Stimulated activated naive CD8-positive, alpha-beta T cell treated with anti-CD3 and anti-CD28 coated beads, Interleukin-15, Interleukin-2, amounts not matched to agents 100 ng/mL and 50 ng/mL, for 24 hours (primary cell): ENCODE measurements at regions not wholly inside any gene's neighbourhood (a gene's known extent, or its start where the extent isn't known, plus 50 kb on each side); places are given as distances from the start of the nearest gene placed in this dataset.
"Not testable (repeated sequence)": the region's sequence is repeated elsewhere in the genome, so short reads cannot be mapped to it uniquely, and the experiment has no call there.

Experiments
- H3K27ac Mint-ChIP-seq: one replicate; pipeline ENCODE4 v1.8.0; 2021; ENCODE audit warnings: mild to moderate bottlenecking, mixed read lengths
- H3K27me3 Mint-ChIP-seq: one replicate; pipeline ENCODE4 v1.8.0; 2021; ENCODE audit warnings: mixed read lengths
- H3K36me3 Mint-ChIP-seq: one replicate; pipeline ENCODE4 v1.8.0; 2021; ENCODE audit warnings: low read depth, mixed read lengths
- H3K4me1 Mint-ChIP-seq: one replicate; pipeline ENCODE4 v1.8.0; 2021; ENCODE audit warnings: low read depth, mixed read lengths
- H3K4me3 Mint-ChIP-seq: one replicate; pipeline ENCODE4 v1.8.0; 2021; ENCODE audit warnings: mild to moderate bottlenecking, mixed read lengths
- H3K9me3 Mint-ChIP-seq: one replicate; pipeline ENCODE4 v1.8.0; 2021; ENCODE audit warnings: mixed read lengths

GRCh38 chr15:39025881-39026280, 461.3 kb upstream of the RASGRP1 start:
- Mint-ChIP-seq H3K36me3 (no peaks in the 10 kb centered on the region), H3K27me3 (peaks cover 4% of the 10 kb centered on the region), H3K4me3 (no peak overlapping the region), H3K27ac (no peak overlapping the region), H3K9me3 (no peaks in the 10 kb centered on the region), H3K4me1 (no peaks in the 10 kb centered on the region)

DNA sequence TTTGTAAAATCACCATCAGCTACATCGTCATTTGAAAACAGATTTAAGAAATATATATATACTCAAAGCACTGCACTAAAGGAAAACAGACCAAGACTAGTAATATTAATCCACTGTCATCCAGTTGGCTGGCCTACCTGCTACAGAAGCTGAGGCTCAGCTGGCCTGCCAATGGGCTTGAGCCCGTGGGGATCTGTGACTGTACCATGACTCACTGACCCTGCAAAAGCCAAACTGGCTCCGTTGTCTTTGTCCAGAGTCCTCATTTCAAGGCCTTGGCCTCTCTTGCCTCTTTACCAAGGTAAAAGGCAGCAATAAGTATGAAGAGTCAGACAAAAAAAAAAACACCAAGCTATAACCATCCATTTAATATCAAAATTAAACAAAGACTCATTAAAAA, 463.5 kb upstream of the RASGRP1 start:
- no peaks in the 10 kb centered on the region for H3K4me1 Mint-ChIP-seq
- H3K27me3 Mint-ChIP-seq: no peaks in the 10 kb centered on the region
- no peak overlapping the region for H3K4me3 Mint-ChIP-seq
- no peak overlapping the region for H3K27ac Mint-ChIP-seq
- no peaks in the 10 kb centered on the region for H3K9me3 Mint-ChIP-seq
- H3K36me3 Mint-ChIP-seq: no peaks in the 10 kb centered on the region

DNA sequence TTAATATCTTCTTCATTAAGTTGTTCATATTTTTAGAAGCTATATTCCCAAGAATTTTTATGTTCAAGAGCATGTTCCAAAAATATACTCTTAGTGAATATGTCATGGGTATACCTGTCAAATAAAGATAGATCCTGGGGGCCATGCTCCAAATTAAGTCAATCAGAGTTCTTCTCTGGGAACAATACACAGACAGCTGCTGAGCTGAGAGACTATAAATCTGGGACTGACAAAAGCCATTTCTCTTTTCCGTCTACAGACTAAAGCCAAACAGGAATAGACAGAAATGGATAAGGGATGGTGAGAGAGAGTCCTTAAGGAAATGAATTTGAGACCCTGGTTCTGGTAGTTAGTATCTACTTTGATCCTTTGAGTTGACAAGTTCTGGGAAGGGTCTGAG, 465.1 kb upstream of the RASGRP1 start:
- Mint-ChIP-seq H3K27ac (no peak overlapping the region), H3K27me3 (no peaks in the 10 kb centered on the region), H3K9me3 (no peaks in the 10 kb centered on the region), H3K4me3 (no peak overlapping the region), H3K4me1 (no peaks in the 10 kb centered on the region), H3K36me3 (no peaks in the 10 kb centered on the region)

DNA sequence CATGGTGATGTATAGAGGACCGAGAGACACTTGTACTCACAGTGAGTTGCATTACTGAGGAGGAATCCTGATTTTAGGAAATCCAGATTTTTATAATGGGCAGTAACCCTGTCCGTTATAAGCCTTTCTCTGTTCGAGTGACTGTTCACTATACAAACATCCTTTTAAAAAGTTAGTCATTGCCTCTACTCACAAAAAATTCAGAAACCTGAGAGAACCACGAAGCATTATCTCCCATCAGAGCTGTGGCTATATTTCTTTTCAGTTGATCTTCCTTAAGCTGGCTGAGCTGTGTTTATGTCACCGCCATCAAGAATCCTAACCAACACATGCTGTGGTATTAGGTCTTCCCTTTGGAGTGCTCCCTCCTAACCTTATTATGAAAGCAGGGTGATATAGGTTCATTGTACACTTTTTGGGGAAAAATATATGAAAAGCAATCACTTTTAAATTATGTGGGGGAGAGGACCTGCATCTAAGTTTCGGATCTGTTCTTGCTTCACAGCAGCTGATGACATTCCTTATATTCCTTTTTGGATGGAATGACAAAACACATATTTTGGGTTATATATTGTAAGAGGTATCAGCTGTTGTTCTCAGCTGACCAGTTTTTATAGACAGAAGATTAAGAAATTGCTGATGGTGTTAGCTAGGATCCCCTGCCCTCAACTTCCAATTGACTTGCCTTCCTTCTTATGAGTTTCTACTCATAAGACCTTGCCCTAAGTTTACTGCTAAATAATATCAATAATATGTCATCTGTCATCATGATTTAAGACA, 465.9 kb upstream of the RASGRP1 start:
- Mint-ChIP-seq H3K9me3 (no peaks in the 10 kb centered on the region), H3K27me3 (no peaks in the 10 kb centered on the region), H3K27ac (no peak overlapping the region), H3K4me1 (no peaks in the 10 kb centered on the region), H3K4me3 (no peak overlapping the region), H3K36me3 (no peaks in the 10 kb centered on the region)

- Mint-ChIP-seq H3K36me3 (no peaks in the 10 kb centered on the region), H3K9me3 (no peaks in the 10 kb centered on the region), H3K27ac (no peak overlapping the region), H3K4me1 (no peaks in the 10 kb centered on the region), H3K27me3 (no peaks in the 10 kb centered on the region), H3K4me3 (no peak overlapping the region)
Observed at GRCh38 chr15:39031596-39031995, 467.0 kb upstream of the RASGRP1 start.

DNA sequence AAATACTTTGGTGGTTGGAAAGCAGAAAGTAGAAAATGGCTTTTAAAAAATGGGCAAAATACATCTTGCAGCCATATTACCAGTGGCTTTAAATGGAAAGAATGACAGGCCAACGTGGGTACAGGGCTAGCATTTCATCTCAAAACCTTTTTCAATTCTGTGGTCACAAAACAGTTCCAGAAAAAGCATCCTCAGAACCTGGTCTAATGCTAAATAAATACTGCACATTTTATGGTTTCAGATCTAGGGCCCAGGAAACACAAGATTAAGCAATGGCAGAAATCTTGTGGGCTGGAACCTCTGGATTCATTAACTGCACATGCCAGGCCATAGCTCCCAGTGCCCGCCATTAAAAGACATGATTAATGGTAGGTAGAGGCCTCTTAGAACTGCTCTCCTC, 470.2 kb upstream of the RASGRP1 start:
- Mint-ChIP-seq H3K27ac (no peak overlapping the region), H3K9me3 (no peaks in the 10 kb centered on the region), H3K4me3 (no peak overlapping the region), H3K36me3 (no peaks in the 10 kb centered on the region), H3K27me3 (no peaks in the 10 kb centered on the region), H3K4me1 (no peaks in the 10 kb centered on the region)

DNA sequence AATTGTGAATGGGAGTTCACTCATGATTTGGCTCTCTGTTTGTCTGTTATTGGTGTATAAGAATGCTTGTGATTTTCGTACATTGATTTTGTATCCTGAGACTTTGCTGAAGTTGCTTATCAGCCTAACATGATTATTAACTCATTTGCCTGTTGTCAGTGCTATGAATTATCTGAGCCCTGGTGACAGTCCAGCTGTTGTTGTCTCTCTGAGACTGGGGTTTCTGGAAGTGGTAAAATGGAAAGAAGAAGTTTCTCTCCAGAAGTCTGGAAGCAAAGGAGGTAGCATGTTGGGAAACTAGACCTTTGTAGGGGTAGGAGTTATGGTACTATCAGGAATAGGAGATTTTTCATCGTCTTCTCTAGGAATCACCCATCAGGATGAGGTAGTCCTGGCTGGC, 473.0 kb upstream of the RASGRP1 start:
- not testable (repeated sequence) for H3K4me1 Mint-ChIP-seq, H3K27me3 Mint-ChIP-seq, H3K36me3 Mint-ChIP-seq, H3K9me3 Mint-ChIP-seq, H3K27ac Mint-ChIP-seq, H3K4me3 Mint-ChIP-seq

- no peak overlapping the region for H3K27ac Mint-ChIP-seq
- H3K4me1 Mint-ChIP-seq: no peaks in the 10 kb centered on the region
- no peak overlapping the region for H3K4me3 Mint-ChIP-seq
- H3K27me3 Mint-ChIP-seq: peaks cover 26% of the 10 kb centered on the region
- H3K9me3 Mint-ChIP-seq: no peaks in the 10 kb centered on the region
- H3K36me3 Mint-ChIP-seq: no peaks in the 10 kb centered on the region
Observed at GRCh38 chr15:39040861-39041260, 476.2 kb upstream of the RASGRP1 start.

DNA sequence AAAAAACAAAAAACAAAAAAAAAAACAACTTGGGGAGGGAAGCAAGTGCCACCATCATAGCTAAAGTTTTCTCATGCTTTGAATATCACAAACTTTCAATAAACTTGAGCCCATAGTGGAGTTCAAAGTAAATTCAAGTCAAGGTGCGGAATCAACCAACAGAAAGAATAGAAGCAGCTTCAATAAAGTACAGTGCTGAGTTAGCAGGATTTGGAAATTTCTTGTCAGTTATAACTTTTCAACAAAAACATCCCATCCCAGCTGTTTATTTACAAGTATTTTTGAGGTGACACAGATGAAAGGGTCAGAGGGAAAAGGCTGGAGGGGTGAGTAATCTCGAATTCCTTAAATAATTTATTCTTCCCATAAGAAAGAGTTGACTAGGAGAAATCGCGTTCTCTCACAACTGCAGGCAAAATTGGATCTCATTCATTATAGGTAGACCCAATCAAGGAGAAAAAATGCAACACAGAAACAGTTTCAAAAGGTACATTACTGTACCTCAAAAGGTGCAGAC, 477.4 kb upstream of the RASGRP1 start:
- Mint-ChIP-seq H3K9me3 (no peaks in the 10 kb centered on the region), H3K4me1 (no peaks in the 10 kb centered on the region), H3K27me3 (peaks cover 26% of the 10 kb centered on the region), H3K4me3 (no peak overlapping the region), H3K36me3 (no peaks in the 10 kb centered on the region), H3K27ac (no peak overlapping the region)

DNA sequence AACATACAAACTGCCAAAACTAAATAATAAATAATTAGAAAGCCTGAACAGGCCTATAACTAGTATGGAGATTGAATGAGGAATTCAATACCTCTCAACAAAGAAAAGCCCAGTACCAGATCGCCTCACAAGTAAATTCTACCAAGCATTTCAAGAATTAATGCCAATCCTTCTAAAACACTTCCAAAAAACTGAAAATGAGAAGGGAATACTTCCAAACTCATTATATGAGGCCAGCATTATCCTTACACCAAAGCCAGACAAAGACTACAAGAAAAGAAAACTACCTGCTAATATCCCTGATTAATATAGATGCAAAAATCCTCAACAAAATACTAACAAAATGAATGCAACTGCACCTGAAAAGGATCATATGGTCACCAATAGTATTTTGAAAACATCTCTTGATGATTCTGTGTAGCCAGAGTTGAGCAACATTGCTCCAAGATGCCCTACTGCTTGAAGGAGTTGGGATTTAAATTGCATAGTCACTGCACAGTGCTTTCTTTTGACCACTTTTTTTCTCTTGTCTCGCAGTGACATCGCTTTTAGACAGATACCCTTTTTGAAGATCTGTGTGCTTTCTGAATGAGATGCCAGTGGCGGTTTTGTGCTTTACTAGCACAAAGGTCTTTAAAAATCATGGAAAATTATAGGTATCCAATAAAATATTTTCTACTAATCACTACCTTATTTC, 487.2 kb upstream of the RASGRP1 start:
- no peak overlapping the region for H3K27ac Mint-ChIP-seq
- no peaks in the 10 kb centered on the region for H3K4me1 Mint-ChIP-seq
- H3K4me3 Mint-ChIP-seq: no peak overlapping the region
- H3K27me3 Mint-ChIP-seq: peaks cover 4% of the 10 kb centered on the region
- H3K9me3 Mint-ChIP-seq: peaks cover 15% of the 10 kb centered on the region
- no peaks in the 10 kb centered on the region for H3K36me3 Mint-ChIP-seq

GRCh38 chr15:39052323-39052705, 487.7 kb upstream of the RASGRP1 start:
- Mint-ChIP-seq H3K36me3 (no peaks in the 10 kb centered on the region), H3K9me3 (peaks cover 15% of the 10 kb centered on the region), H3K4me3 (no peak overlapping the region), H3K27me3 (peaks cover 4% of the 10 kb centered on the region), H3K27ac (no peak overlapping the region), H3K4me1 (no peaks in the 10 kb centered on the region)

- no peaks in the 10 kb centered on the region for H3K4me1 Mint-ChIP-seq
- peaks cover 4% of the 10 kb centered on the region for H3K27me3 Mint-ChIP-seq
- H3K27ac Mint-ChIP-seq: no peak overlapping the region
- peaks cover 15% of the 10 kb centered on the region for H3K9me3 Mint-ChIP-seq
- H3K4me3 Mint-ChIP-seq: no peak overlapping the region
- no peaks in the 10 kb centered on the region for H3K36me3 Mint-ChIP-seq
Observed at GRCh38 chr15:39053480-39053879, 488.9 kb upstream of the RASGRP1 start.

DNA sequence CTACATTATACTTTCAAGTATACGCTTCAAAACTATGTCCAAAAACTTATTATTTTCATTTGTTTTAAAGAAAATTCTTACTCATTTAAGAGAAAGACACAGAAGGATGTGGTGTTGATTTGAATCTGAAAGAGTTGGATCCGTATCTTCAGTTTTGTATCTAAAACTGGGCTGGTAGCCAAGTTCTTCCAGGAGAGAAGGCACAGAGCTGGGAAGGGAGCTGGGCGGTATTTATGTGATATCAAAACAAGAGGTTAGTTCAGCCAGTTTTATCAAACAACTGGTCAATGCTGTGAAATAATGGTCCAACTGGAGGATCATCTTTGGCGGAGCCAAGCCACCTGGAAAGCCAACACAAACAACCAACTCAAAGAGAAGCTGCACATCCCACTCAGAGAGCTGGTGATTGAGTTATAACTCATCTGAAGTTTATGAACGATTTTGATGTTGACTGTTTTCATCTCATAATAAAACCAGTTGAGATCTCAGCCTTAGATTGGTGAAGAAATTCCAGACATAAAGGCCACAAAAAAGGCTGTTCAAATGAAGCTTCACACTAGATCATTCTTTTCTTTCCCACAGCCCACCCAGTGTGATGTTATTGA, 489.6 kb upstream of the RASGRP1 start:
- Mint-ChIP-seq H3K27me3 (peaks cover 4% of the 10 kb centered on the region), H3K27ac (no peak overlapping the region), H3K36me3 (no peaks in the 10 kb centered on the region), H3K4me3 (no peak overlapping the region), H3K4me1 (no peaks in the 10 kb centered on the region), H3K9me3 (peaks cover 11% of the 10 kb centered on the region)

DNA sequence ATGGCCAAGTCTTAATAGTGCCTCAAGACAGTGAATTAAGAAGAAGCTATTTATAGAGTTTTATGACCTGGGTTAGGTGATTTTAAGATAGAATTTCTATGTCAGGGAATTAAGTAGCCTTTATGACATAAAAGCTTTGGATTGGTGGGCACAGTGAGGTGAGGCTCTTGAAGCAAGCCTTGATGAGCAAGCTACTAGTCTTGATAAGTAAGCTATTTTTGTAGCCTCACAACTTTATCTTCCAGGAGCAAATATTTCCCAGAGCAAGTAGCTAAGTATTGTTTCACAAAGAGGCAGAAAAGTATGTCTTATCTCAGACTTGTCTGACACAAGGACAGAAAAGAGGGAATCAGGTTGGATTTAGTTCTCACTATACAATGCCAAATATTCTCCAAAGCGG, 491.7 kb upstream of the RASGRP1 start:
- Mint-ChIP-seq H3K27ac (no peak overlapping the region), H3K4me3 (no peak overlapping the region), H3K4me1 (no peaks in the 10 kb centered on the region), H3K36me3 (no peaks in the 10 kb centered on the region), H3K9me3 (no peaks in the 10 kb centered on the region), H3K27me3 (peaks cover 4% of the 10 kb centered on the region)

GRCh38 chr15:39058351-39059131, 493.9 kb upstream of the RASGRP1 start:
- Mint-ChIP-seq H3K4me3 (no peak overlapping the region), H3K27ac (no peak overlapping the region), H3K27me3 (peaks cover 12% of the 10 kb centered on the region)

More at GRCh38 chr15:39058351-39059131, 493.9 kb upstream of the RASGRP1 start:
- H3K4me1 Mint-ChIP-seq: no peaks in the 10 kb centered on the region
- no peaks in the 10 kb centered on the region for H3K36me3 Mint-ChIP-seq
- no peaks in the 10 kb centered on the region for H3K9me3 Mint-ChIP-seq
